ENCODE measurements at regions not wholly inside any gene's neighbourhood (a gene's known extent, or its start where the extent isn't known, plus 50 kb on each side); places are given as distances from the start of the nearest gene placed in this dataset.

DNA sequence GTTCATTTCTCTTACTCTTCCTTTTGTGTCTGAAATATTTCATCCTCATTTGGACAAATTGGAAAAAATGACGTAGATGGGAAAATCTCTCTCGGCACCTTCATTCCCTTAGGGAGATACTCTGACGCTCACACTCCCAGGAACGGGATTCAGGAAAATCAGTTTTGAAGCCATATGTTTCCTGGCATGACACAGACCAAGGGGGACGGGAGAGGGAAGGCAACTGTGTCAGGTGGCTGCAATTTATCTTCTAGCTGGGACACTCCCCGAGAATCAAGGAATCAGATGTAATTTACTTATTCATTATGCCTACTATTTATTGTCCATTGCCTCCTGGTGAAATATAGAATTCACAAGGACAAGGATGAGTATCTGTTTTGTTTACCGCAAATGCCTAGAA is 65.5 kb downstream of the IRX5 start:
- Histone ChIP-seq H3K79me2 (ENCODE audit: low read depth) (no peaks in the 10 kb centered on the region), H4K20me1 (ENCODE audit: insufficient read depth) (no peaks in the 10 kb centered on the region), H3K27ac (no peak overlapping the region), H3K27me3 (ENCODE audit: insufficient read depth, low read depth) (no peaks in the 10 kb centered on the region), H3F3A (ENCODE audit: insufficient read depth, low read depth) (0 out of 2 replicates have a peak, but pooled peaks cover 2% of the 10 kb centered on the region), H3K36me3 (ENCODE audit: low read depth) (no peaks in the 10 kb centered on the region), H3K9me2 (ENCODE audit: insufficient read depth) (no peaks in the 10 kb centered on the region), H3K4me1 (replicated peaks; ENCODE audit: insufficient read depth) (peaks cover 11% of the 10 kb centered on the region), H2AFZ (no peak overlapping the region), H3K9me3 (ENCODE audit: insufficient read depth, low read depth) (no peaks in the 10 kb centered on the region), H3K4me3 (no peak overlapping the region), H3K4me2 (no peak overlapping the region)
- no TSS peak for BruUV-seq (replicated peaks)
- ChIA-PET CTCF (no interaction called here), POLR2A (ENCODE audit: unreplicated experiment) (no interaction called here)
- intact Hi-C loops (cut with micrococcal nuclease; ENCODE audit: unreplicated experiment), result no loop called here
- no peak for DNase-seq
- no peak for TF ChIP-seq EZH2 (IDR thresholded peaks at IDR 0.05; ENCODE audit: low read depth)
- TF ChIP-seq, protein P1, sequence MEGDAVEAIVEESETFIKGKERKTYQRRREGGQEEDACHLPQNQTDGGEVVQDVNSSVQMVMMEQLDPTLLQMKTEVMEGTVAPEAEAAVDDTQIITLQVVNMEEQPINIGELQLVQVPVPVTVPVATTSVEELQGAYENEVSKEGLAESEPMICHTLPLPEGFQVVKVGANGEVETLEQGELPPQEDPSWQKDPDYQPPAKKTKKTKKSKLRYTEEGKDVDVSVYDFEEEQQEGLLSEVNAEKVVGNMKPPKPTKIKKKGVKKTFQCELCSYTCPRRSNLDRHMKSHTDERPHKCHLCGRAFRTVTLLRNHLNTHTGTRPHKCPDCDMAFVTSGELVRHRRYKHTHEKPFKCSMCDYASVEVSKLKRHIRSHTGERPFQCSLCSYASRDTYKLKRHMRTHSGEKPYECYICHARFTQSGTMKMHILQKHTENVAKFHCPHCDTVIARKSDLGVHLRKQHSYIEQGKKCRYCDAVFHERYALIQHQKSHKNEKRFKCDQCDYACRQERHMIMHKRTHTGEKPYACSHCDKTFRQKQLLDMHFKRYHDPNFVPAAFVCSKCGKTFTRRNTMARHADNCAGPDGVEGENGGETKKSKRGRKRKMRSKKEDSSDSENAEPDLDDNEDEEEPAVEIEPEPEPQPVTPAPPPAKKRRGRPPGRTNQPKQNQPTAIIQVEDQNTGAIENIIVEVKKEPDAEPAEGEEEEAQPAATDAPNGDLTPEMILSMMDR (conservative IDR thresholded peaks at IDR 0.05), result no peak

DNA sequence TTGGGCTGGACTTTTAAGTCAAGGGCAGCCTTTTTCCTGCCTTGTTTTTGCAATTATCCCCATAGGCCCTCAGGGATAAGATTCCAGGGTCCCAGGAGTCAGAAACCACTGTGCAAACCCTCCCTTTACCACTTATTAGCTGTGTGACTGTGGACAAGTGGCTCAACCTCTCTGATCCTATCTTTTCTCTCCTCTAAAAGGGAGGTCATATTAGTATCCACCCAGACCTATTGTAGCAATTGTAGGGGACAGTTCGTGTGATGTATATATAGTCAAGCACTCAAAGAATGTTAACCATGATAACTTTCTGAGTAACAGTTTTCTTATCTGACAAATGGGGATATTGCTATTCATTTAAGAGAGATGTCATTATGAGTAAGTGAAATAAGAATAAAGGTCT is 68.2 kb downstream of the IRX5 start:
- Histone ChIP-seq H3K4me3 (no peak overlapping the region), H3K4me2 (no peak overlapping the region), H3K4me1 (replicated peaks; ENCODE audit: insufficient read depth) (peaks cover 24% of the 10 kb centered on the region), H3K36me3 (ENCODE audit: low read depth) (no peaks in the 10 kb centered on the region), H3K27me3 (ENCODE audit: insufficient read depth, low read depth) (no peaks in the 10 kb centered on the region), H3K9me3 (ENCODE audit: insufficient read depth, low read depth) (no peaks in the 10 kb centered on the region), H3F3A (ENCODE audit: insufficient read depth, low read depth) (peaks cover 6% of the 10 kb centered on the region; the same call in 1 of the 2 replicates), H3K79me2 (ENCODE audit: low read depth) (no peaks in the 10 kb centered on the region), H3K27ac (no peak overlapping the region), H4K20me1 (ENCODE audit: insufficient read depth) (no peaks in the 10 kb centered on the region), H2AFZ (no peak overlapping the region), H3K9me2 (ENCODE audit: insufficient read depth) (no peaks in the 10 kb centered on the region)
- no TSS peak for BruUV-seq (replicated peaks)
- ChIA-PET POLR2A (ENCODE audit: unreplicated experiment) (no interaction called here), CTCF (no interaction called here)
- no peak for TF ChIP-seq EZH2 (IDR thresholded peaks at IDR 0.05; ENCODE audit: low read depth)
- TF ChIP-seq, protein P1 (conservative IDR thresholded peaks at IDR 0.05), result no peak
- intact Hi-C loops (cut with micrococcal nuclease; ENCODE audit: unreplicated experiment), result no loop called here
- DNase-seq, result no peak

DNA sequence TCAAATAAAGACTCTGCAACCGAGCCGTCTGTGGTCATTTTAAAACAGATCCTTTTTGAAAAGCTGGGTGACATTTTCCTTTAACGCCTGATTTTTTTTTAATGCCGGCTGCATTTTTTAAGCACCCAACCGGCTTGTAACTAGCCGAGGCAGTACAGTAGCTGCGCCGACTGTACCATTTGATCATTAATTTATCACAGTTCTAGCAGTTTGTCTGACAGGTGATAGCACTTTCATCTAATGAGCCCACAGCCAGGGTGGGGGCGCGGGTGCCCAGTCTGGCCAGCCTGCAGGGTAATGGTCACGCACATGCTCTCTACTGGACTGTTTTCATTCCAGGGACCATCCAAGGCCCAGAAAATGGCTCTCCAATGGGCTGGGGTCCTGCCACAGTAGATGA is 68.8 kb downstream of the IRX5 start:
- DNase-seq, result no peak
- Histone ChIP-seq H3K27me3 (ENCODE audit: insufficient read depth, low read depth) (no peaks in the 10 kb centered on the region), H3F3A (ENCODE audit: insufficient read depth, low read depth) (peaks cover 6% of the 10 kb centered on the region; the same call in 1 of the 2 replicates), H3K9me3 (ENCODE audit: insufficient read depth, low read depth) (no peaks in the 10 kb centered on the region), H3K9me2 (ENCODE audit: insufficient read depth) (no peaks in the 10 kb centered on the region), H3K4me3 (no peak overlapping the region), H3K79me2 (ENCODE audit: low read depth) (no peaks in the 10 kb centered on the region), H3K4me1 (replicated peaks; ENCODE audit: insufficient read depth) (peaks cover 24% of the 10 kb centered on the region), H3K27ac (no peak overlapping the region), H2AFZ (no peak overlapping the region), H3K36me3 (ENCODE audit: low read depth) (no peaks in the 10 kb centered on the region), H3K4me2 (no peak overlapping the region), H4K20me1 (ENCODE audit: insufficient read depth) (no peaks in the 10 kb centered on the region)
- CTCF ChIA-PET, result no interaction called here
- intact Hi-C loops (cut with micrococcal nuclease; ENCODE audit: unreplicated experiment), result no loop called here
- no TSS peak for BruUV-seq (replicated peaks)
- POLR2A ChIA-PET (ENCODE audit: unreplicated experiment), result interaction anchor here (0.7 kb wide), 1 partner anchor 11 kb away, joined by 3 read pairs; no protein-coding TSS in a partner anchor
- TF ChIP-seq EZH2 (IDR thresholded peaks at IDR 0.05; ENCODE audit: low read depth), result no peak
- TF ChIP-seq, protein P1 (conservative IDR thresholded peaks at IDR 0.05), result no peak
